GM18520 (cell line): ENCODE measurements at regions not wholly inside any gene's neighbourhood (a gene's known extent, or its start where the extent isn't known, plus 50 kb on each side); places are given as distances from the start of the nearest gene placed in this dataset.

Source experiments
- ATAC-seq: cut with Tn5 transposase; IDR thresholded peaks from one replicate; pipeline ENCODE4 v1.9.1; 2021; ENCODE audit not compliant: unreplicated experiment

DNA sequence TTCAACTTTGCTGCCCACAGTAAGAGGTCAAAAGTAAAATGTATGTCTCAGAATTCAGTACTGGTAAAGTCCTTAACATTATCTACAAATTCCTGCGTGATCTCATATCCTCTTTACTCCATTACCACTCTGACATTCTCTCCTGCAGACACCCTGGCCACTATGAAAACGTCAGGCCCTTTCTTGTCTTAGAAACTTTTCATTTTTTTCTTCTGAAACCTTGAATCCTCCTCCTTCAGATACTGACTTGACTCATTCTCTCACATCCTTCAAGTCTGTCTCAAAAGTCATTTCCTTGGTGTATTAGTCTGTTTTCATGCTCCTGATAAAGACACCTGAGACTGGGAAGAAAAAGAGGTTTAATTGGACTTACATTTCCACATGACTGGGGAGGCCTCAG lies 262.3 kb downstream of the POU4F1 start:
- ATAC-seq: peak; percentile 87

DNA sequence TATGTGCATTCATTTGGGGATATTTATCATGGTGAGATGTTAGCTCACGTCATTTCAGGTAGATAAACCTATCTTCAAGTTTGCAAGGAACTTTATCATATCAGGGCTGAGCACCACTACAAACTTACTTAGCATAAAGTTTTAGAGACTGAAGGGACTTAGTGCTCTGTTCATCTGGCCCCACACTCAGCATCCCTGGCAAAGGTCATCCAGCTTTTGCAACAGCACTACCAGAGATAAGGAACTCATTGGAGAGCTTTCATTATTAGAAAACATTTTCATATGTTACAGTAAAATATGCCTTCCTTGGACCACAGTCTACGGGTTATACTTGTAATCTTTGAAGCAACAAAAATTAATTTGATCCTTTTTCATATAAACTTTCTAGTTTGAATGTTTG lies 263.4 kb downstream of the POU4F1 start:
- no peak for ATAC-seq

DNA sequence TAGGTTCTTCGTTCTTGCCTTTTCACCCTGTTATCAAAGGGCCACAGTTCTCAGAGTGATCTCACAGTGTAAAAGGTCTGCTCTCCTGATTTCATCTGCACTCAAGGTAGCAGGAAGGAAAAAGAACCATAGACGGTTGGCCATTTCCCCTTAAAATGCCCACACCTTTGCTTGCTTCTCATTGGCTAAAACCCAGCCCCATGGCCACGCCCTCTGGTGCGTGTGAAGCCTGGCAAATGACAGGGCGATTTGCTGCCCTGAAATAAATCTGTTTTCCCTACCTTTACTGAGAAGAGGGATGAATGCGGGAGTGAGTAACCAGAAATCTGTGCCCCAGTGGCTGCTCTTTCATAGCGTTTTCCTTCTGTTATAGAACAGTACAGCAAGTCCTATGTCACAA lies 269.3 kb downstream of the POU4F1 start:
- no peak for ATAC-seq

DNA sequence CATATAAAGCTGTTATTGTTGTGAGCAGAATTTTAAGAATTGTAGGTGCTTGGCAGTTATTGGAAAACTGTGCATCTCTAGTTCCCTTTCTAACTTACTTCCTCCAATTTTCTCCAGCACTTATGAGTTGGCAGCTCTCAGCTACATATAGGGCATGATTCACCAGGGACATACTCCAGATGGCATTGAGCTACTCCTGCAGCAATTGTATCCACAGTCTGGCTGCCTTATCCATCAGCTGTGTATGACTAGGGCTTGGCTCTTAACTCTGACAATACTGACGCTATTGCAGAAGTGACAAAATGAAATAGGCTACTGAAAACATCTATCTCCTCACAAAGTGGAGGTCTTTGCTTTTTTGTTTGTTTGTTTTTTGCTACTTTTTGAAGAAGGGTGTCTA lies 276.7 kb downstream of the POU4F1 start:
- no peak for ATAC-seq

DNA sequence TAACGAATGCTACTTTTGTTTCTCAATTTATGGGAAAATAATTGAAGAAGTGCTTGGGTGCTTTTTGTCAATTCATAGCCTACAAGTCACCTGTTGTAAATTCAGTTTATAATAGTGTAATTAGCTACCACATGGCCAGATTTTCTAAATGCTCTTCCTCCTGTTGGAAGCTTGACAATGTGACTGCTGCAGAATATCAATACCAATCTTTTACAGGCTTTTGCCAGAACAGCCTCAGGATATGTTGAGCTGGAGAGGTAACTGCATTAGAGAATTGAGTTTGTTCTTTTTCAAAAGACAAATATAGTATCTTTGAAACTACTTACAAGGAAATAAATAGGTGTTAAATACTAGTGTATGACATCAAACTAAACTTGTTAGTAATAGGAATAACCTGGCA lies 277.8 kb downstream of the POU4F1 start:
- ATAC-seq: no peak

DNA sequence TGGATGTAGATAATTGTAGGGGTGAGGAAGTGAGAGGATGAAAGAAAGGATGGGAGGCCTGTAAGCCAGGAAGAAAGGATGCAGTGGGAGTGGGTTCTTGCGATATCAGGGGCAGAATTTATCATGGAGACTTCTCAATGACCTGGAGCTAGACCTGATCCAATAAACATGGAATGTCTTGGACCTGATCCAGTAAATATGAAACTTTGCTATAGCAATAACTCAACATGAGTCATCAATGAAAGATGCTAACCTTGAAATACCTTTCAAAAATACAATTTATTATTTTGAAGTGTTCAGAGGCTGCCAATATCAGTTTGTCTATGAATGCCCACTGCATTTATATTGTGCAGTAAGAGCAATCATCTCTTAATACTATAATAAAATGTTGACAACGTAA lies 279.5 kb downstream of the POU4F1 start:
- ATAC-seq: no peak

DNA sequence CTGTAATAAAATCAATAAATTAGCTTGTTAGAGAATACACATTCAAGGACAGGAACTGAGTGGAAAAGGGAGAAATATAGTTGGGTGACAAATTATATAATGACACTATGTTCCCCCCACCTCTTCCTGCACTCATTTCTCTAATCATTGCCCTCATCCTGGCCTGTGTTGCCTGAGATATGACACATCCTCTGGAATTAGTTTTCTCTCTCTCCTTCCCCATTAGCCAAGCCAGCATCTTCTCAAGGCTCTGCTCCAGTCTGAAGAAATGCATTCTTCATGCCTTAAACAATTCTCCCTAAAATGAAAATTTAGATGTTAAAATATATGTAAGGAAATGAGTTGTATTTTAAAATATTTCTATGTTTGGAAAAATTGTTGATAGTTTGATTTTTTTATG lies 280.3 kb downstream of the POU4F1 start:
- no peak for ATAC-seq

DNA sequence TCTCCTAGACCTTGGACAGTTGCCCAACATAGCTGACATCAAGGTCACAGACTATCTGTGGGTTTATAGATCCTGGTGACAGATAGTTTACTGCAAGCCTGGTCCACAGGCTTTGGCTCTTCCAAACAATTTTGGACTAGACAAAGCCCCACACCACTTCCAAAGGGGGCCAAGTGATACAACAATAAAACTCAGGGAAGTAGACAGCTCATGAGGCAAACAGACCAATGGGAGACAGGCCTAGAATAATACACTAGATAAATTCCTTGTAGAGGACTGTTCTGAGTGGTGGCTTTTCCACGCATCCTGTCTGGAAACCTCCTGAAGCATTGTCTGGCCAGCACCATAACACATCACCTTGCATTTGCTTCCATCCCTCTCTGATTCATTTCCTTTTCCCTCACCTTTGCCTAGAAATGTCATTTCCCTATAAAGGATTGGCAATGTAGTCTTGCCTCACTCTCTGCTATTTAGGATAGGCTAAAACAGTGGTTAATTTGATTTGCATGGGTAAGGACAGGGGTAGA lies 284.2 kb downstream of the POU4F1 start:
- ATAC-seq: no peak

DNA sequence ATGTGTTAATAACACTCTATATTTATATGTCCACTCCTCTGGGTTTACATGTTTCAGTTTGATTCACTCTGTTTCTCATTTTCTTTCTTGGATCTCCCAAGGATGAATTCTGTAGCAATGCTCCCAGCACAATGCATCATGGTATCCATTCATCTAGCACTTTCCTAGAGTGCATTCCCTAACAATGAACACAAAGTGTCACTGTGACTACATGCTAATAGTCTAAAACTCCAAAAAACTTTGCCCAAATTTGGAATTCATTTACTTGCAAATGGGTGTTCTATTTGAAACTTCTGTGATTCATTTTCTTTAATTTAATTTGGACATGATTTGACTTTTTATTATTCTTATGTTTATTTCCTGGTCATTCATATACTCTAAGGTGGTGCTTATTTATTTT lies 286.3 kb downstream of the POU4F1 start:
- no peak for ATAC-seq

DNA sequence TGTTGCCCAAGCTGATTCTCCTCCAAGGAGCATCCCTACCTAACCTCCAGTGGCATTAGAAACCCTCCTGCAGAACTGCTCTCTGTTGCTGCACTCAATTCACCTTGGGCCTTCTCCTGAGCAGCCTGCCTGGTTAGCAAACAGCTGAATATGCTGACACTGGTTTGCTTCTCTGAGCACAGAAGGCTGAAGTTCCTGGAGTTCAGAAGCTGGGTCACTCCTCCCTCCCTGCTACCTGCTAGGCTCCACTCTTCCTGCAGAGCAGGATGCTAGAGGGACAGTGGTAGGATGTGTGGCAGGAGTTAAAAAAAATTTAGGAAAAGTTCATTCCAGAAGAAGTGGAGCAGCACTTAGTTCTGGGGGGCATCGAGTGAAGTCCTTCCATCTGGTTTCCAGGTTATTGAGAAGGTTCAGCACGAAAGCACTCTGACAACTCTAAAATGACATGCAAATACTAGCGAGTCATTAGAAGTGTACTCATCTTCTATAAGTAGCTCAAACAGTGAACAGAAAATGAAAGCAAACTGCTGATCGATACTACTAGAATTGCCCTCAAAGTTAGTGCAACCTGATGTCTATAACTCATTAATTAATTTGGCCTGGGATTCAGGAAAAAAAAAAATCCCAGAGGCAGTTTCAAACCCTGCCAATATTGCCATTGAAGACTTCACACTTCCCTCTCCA lies 293.7 kb downstream of the POU4F1 start:
- peak; percentile 93 for ATAC-seq

DNA sequence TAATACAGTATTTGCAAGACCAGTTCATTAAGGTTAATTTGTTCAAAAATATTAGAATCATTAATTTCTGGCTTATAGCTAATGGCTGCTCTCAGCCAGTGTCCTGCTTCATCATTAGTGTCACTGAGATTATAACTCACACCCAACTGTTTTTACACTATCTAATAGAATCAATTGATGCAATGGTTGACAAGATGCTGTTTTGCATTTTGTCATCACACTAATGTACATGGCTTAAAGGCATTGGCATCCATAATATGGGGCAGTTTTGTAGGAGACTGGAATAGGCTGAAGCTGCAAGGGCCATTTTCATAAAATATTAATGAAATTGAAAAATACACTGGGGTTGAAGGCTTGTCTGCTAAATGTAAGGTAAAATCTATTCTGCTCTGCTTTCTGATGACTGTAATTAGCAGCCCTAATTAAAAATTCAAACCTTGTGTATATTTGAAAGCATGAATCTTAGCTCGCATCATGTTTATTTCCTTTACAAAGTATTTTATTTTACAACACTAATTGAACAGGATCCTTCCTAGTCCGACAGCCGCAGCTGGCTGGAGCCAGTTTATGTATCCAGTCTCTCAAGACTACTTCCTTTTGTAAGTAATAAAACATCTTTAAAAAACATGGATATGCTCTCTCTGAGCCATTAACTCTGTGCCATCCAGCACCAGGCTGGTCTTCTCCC lies 296.7 kb downstream of the POU4F1 start:
- no peak for ATAC-seq

DNA sequence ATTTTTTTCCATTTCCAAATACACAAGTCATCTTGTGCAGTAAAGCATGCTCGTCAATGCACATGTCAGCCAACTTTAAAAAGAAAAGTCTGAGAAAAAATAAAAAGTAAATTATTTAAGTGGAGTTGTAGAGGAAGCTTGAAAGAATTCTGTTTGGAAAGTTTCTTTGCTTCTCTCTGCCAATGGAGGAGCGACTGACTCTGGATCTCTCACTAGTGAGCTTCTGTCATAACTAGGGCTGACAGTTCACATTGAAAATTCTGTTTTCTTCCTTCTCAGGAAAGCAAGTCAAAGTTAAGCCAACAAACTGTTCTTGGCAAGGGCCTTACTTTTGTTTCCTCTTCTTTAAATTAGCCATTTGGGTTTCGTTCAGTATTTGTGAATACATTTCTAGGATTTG lies 298.2 kb downstream of the POU4F1 start:
- ATAC-seq: no peak

DNA sequence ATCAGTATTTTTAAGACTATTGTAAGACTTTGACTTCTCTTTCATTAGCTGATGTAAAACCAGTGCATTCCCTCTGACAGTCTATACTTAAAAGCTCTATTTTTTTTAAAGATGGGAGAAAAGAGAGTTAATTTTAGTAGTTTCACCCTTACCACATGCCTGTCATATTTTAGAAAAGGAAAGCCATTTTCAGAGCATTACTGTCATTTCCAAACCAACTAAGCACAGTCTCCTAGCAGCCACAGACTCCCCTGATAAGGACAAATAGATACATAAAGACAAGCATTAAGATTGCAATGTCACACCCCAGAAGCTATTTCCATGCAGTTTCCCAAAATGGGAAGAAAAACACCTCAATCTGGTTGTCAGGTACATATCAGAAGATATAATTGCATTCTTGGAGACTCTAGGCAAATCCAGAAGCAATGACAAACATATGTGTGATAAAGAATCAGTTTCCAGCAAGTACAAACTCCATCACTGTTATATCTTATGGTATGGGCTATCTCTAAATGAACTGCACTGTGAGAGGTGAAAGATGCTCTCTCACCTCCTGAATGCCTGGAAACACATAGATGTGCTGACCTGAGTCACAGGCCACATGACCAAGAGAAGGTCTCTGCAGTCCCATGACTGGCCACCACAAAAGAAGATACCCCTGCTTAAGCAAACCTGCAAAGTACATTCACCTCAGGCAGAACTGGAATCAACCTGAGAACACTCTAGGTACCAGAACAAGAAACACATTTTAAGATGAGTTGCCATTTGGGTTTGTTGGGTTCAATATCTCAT lies 303.3 kb downstream of the POU4F1 start:
- peak; percentile 71 for ATAC-seq

DNA sequence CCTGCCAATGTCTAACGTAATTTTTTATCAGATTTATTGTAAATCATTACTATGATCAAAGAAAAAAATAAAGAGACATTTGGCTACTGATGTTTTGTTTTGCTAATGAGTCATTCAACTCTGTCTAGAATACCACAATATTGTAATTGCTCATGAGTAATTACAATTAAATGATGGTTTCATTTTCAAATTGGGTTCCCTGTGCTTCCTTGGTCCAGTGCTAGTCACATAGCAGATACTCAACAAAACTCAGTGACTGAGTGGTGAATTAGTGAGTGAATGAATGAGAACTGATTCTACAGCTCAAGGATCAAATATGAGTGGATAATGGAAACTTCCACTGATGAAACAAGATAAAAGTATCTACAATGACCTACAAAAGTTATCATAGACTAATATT lies 304.7 kb downstream of the POU4F1 start:
- peak; percentile 42 for ATAC-seq

DNA sequence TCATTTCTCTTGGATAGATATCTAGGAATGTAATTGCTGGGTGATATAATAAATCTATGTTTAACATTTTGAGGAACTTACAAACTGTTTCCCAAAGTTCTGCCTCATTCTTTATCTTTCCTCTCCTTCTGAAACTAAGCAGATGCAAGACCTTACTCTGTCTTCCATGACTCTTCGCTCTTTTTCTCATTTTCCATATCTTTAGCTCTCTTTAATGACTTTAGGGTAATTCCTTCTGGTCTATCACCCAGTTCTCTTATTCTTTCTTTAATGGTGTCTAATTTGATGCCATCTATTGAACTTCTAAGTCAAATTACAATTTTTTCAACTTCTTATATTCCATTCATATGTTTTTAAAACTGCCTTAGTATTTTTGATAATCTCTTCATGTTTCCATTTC lies 316.6 kb downstream of the POU4F1 start:
- no peak for ATAC-seq

DNA sequence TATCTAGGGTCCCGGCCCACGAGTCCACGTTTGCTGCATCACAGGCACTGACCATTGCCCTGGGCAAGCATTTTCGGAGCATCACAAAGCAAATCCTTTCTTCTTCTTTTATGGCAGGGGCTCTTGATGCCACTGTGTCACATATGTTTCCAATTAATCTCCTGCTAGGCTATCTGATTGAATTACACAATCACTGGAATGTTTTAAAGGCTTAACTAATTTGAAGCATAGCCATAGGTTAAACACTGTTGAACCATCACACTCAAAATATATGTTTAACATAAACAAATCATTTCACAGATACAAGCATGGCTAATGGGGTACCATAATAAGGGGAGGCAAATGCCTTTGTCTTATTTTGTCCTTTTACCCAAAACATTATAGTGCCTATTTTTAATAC lies 338.3 kb downstream of the POU4F1 start:
- ATAC-seq: no peak

DNA sequence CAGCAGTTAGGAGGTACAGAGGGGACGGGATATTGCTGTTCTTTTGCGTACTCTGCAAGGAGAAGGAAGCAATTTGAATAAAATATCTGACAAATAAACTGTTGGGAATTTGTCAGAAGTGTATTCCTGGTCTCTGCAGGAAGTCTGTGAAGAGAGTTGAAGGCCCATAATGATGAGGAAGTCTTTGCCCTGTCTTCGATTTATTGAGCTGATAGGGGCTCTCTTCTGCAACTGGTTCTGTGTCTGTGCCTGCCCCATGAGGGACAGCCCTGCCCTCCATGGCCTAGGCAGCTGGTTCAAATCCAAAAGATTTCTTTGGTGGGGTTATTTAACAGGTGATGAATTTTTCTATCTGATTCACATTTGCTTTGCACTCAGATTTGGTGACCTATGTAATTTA lies 339.7 kb upstream of the EDNRB start:
- ATAC-seq: no peak

DNA sequence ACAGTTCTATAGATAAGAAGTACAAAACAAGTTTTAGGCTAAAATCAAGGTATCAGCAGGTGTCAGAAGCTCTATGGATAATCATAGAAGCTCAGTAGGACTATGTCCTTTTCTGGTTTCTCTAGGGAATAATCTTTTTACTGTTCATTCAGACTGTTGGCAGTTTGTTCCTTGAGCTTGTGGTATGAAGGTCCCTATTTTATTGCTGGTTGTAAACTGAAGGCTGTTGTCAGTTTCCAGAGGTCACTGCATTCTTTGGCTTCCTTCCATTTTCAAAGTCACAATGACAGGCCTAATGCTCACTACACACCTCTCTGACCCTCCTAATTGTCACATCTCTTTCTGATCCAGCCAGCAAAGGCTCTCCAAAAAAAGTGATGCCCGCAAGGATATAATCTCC lies 337.9 kb upstream of the EDNRB start:
- ATAC-seq: no peak

DNA sequence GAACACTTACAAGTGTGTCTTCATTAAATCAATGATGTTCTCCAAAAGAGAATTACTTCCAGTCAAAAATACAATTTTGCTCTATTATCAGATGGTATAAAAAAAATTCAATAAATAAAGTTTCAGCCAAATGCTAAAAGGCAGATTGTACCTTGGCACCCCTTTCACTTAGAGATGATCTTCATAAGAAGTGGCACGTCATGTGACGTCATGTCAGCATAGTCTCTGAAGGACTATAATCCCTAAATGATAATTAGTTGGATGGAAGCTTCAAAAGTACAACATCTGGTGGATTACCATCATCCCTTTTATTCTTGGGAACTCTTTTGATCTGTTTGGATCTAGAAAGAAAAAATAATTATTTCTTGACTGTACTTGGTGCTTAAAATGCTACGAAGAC lies 335.5 kb upstream of the EDNRB start:
- ATAC-seq: no peak

DNA sequence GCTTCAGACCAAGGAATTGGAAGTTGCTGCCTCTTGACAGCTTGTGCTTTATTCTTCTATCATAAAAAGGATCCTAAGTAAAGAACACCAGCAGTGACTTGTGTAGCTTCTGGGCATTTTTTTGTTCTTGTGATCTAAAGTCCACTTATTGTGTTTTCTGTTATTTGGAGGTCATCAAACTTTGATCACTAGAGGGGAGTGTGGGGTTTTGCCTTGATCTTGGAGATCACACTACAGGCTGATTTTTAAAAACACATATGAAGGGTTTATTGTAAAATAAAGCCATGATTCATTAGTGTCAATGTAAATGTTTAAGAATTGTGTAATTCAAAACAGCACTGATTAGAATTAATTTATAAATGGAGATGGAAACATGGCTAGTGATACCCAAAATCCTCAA lies 328.7 kb upstream of the EDNRB start:
- no peak for ATAC-seq

DNA sequence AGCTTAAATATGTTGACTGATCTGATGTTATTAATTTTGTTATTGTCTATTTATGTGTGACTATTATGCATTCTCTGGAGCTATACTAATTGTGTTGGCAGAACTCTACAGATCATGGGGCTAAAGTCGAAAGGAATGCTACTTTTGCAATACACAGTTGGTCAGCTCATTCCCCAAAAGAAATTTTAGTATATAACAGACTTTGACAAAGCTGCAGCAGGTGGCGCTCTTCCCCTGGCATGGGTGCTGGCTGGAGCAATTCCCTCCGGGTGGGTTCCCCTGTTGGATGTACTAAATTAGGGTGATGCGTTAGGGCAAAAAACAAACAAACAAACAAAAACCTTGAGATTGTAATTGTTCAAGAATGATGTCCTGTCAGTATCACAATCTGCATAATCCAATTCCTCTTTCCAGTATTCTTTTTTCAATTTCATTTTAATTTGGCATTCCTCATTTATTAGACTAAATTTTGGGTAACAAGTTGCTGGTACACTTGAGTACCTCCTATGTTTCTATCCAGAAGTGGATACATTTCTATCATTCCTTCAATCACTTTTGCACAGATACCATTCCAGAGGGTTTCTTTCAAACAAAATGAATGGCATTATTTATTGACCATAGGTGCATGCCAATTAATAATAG lies 322.8 kb upstream of the EDNRB start:
- no peak for ATAC-seq
